GM19395 (cell line): ENCODE measurements at regions not wholly inside any gene's neighbourhood (a gene's known extent, or its start where the extent isn't known, plus 50 kb on each side); places are given as distances from the start of the nearest gene placed in this dataset.
"Not testable (repeated sequence)": the region's sequence is repeated elsewhere in the genome, so short reads cannot be mapped to it uniquely, and the experiment has no call there.

Source experiments
- ATAC-seq: cut with Tn5 transposase; IDR thresholded peaks from one replicate; pipeline ENCODE4 v1.9.1; 2021; ENCODE audit warnings: mild to moderate bottlenecking, moderate library complexity; ENCODE audit not compliant: unreplicated experiment

DNA sequence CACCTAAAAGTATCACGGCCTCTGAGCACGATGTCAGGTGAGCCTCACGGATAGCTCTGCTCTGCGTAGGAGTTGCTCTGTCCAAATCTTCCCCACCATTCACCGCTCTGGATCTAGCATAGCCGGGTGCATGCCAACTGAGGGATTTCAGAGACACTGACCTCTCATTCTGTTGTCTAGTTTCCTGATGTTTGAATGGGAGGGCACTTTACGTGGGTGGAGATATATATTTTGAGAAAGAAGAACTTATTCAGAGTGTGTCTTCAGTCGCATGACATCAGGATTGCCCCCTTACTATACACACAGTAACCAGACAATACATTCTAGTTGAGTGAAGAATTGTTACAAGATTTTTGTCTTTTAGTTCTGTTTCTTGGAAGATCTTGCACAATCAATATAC is 96.5 kb upstream of the CITED2 start:
- no peak for ATAC-seq

DNA sequence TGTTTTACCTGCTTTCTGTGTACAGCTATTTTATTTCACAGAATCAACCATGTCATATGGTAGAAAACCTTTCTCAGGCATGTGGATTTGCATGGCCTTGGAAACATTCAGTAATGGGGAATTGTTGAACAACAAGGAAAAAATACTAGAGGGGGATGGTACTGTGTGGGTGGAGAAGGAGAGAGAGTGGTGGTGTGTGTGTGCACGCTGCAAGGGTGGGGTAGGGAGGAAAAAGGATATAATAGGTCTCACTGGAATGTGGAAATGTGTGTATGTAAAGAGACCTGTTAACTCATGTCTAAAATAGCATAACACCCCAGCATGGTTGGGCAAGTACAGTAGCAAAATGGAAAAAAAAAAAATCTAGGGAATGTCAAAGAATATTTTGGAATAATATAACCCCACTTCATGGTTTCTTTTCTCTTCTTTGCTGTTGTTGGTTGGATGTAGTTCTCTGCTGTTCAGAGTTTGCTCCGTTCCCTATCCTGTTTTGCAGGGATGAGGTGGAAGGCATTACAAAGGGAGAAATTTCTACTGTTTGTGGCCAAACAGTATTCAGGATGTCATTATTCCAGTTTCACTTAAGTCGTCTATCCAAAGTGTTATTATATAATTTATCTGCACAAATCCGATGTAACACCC is 93.9 kb upstream of the CITED2 start:
- no peak for ATAC-seq

DNA sequence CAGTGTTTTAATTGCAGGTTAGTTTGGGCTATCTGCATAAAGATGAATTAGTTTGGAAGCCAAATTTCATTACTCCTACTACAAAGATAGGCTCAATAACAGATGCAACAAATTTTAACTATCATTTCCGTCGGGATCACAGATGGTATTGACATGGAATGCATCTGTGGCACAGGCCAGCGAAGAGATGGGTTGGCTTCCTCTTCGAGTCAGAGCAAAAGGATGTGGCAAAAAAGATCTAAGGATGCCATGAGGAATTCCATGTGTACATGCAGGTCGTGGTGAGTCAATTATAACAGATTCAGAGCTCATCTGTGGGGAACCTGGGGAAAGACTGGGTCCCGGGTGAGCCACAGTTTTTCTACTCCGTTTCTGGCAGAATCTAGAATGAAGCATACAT is 83.0 kb upstream of the CITED2 start:
- no peak for ATAC-seq

DNA sequence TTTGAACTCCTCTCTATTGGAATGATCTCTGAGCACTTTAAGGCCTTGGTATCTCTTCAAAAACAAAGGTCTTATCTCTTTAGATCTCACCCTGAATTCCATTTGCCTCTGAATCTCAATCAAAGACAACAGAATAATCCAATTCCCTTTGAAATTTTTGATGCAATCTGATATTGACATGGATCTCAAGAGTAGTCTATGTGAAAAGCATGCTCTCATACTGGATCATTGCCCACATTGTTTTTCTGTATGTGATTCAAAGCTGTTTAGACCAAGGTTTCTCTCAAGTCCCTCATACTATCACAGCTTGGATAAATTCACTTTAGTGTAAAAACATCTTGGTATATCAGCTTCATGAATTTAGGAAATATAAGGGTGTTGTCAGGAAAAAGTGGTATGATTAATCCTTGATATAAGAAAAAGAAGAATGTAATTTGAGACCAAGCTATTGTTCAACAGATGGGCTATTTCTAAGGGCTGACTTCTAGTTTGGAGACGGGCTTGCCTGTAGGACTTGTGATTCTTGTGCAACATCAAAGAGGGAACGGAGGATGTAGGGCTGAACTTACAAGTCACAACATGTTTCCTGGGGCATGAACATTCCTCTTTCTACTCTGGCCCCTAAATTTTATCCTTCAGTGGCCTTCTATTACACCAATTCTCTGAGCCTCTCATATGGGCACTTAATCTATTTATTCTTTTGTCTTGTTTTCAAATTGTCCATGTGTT is 77.9 kb upstream of the CITED2 start:
- no peak for ATAC-seq

DNA sequence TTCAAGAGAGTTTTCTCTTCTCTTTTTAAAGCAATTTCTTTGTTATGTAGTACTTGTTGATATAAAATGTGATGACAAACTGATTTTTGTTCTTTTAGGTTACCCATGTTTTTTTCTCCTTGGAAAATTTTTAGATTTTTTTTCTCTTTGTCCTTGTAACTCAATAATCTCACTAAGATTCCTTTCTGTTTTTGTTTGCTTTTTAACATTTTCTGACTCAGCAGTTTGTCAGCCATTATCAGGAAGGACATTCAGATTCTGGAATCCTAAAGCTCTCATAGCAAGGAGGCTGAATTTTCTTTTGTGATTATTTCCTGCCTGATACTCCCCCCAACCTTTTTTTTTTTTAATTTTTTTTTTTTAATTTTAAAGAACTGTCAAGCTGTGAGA is 75.2 kb upstream of the CITED2 start:
- no peak for ATAC-seq

DNA sequence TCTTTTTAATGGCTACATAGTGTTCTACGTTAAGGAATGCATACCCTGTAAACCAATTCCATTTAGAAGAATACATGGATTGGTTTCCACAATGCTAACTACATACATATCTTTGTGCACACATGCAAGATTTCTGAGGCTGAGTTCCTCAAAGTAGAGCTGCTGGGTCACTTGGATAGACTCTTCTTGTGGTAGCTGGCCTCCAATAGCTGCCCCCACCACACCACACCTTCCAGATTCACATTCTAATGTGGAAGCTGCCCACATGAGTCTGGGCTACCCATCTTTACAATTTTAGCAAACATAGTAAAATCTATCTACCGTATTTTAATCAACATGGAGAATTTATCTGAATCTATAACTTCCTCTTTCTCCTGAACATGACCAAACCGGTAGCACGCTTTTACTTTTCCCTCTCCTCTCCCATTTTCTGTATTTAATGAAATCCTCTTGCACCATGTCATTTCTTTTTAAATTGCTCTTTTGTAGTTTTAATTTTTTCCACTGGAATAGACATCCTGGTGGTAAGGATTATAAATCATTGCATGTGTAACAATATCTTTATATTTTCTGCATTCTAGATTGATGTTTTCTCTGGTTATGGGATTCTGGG is 74.7 kb upstream of the CITED2 start:
- no peak for ATAC-seq

DNA sequence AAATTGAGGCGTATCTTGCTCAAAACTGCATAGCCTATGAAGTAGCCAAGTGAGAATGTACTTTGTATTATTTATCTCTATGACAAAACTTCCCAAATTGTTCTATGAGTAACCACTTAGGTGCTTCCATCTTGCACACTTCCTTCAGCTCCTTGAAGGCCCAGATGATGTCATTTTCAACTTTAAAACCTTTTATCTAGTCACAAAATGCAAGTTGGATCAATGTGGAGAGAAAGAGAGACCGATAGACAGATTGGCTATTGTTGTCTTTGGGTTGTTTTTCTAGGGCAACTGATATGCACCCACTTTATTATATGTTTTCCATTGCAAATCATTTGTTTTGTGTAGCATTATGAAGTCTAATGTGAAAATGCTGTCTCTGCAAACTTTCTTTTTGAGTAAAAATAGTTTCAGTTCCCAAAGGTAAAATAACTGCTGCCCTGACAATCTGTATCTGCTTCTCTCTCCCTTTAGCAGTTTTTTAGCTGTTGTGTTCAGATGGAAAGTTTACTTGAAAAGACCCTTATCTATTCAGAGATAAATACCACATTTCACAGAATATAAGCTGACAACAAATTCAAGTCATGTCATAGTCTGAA is 73.7 kb upstream of the CITED2 start:
- peak; percentile 94 for ATAC-seq

DNA sequence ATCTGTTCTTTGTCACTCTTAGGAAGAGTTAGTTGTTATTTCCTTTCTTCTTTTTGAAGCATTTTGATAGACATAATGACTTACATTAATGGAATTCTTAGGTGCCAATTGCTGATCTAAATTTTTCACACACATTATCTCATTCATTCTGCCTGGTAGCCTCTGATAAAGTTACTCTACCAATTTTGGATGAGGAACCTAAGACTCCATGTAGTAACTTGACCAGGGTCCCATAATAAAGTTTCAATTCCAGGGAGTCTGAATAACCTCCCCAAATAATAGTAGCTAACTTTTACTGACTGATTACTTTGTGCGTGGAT is 73.2 kb upstream of the CITED2 start:
- ATAC-seq, result no peak

DNA sequence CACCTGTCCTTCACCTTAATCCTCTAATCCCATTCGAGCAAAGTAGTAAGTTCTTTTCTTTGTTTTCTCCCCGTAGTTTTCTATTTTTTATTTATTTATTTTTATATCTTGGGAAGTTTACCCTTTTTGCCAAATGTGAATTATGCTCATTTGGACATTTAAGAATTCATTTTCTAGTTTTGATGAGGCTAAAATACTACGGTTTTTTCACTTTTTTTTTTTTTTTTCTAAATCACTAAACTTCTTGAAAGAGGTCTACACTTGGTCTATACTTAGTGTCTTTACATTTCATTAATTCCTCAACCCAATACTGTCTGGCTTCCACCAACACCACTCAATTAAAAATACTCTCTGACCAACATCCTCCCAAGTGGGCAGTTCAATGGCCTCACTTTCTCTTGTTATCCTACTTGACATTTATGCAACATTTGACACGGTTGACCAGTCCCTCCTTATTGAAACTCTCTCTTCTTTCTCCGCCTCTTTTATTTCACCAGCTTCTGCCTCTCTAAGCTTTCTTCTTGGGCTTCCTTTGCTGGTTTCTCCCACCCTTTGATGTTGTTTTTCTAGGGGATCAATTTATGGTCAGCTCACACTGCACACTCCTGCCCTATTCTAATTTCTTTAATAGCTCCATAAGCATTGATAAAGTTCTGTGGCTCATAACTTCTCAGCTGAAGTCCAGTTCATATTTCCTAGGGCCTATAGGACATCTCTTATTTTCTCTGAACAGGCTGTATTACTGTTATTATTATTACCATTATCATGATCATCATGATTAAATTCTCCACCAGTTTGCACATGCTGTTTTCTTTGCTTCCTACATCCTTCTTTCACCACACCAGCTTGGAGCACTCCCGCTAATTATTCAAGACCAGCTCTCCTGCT is 72.6 kb upstream of the CITED2 start:
- ATAC-seq, result no peak

DNA sequence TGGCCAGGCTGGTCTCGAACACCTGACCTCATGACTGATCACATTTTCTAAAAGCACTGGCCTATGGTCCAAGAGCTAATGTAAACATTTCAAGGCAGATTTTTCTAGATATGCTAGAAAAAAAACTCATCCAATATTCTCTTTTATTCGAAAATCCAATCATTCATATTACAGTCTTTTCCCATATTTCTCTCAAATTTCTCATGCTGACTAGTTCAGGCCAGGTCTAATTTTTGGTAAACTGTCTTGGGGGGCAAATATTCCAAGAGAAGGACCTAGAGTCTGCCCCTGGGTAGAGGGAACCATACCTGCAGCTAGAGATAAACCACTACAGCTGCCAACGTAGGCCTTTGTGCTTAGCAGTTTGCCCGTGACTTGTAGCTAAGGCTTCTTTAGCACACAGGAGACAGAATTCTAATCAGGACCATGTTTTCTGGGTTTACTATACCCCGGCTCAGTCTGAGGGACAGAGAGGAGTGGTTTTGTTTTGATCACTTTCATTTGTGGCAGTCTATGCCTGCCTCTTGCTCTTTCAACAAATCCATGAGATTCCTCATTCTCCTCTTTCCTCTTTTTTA is 71.8 kb upstream of the CITED2 start:
- ATAC-seq, result no peak

DNA sequence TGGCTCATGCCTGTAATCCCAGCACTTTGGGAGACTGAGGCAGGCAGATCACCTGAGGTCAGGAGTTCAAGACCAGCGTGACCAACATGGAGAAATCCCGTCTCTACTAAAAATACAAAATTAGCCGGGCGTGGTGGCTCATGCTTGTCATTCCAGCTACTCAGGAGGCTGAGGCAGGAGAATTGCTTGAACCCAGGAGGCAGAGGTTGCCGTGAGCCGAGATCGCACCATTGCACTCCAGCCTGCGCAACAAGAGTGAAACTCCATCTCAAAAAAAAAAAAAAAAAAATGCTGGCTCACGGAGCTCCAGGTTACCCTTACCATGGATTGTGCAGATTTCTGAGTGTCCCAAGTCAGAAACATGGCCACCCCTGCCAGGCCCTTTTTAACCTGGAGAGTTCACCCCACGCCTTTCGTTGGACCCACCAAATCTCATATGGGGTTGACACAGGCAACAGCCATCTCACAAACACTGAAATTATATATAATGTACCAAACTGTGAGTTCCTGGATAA is 69.9 kb upstream of the CITED2 start:
- ATAC-seq, result not testable (repeated sequence)

DNA sequence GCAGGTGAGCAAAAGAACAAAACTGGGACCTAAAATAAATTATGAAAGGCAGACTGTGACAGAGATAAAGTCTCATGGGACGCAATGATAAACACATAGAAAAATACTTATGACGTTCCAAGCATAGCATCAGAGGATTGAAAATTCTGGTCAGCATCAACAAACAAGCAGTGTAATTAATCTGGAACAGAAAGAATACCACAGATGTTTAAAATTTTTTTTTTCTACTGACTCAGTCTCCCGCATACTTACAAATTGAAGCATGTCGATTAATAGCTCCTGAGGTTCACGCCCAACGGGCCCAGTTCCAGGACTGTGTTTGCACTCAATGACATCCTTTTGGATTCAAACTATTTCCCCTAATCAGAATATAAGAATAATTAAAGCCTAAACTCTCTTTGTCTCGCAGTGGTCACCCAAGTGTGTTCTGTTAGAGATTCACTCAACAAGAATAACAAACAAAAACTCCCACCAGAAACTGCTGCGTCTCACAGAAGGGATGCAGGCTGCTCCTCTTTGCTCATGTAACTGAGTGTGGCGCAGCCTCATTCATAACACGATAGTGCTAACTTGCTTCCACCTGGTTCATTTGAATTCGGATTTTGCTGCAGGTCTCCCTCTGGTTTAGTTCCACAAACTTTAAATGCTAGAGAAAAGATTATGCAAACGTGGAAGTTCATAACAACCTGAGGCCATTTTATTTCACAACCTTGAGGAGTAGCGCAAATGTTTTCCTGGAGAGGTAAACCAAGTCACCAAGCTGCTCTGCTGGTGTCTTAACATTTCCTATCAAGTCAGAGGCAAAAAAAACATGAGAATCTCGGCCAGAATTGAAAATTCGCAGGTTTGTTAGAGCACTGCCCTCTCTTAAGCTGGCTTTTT is 69.0 kb upstream of the CITED2 start:
- no peak for ATAC-seq

DNA sequence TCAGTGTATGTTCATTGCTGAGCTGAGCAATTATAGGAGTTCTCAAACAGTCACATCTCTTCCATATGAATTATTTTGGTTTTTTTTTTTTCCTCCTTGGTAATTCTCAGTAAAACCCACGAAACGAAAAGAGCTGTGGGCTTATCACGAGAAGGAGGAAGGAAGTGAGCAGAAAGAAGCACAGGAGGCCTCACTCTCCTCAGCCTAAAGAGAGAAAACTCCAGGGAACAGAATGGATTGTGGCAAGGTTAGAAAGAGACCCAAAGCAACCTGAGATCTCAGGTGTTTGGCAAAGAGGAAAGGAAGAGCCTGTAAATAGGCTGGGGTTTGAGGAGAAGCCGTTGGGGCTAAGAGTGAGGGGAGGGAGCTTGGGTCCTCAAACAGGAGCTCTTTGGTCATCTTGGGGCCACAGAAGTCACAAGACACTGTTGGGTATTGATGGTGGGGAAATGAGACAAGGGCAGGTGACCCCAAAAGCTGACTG is 67.8 kb upstream of the CITED2 start:
- no peak for ATAC-seq

DNA sequence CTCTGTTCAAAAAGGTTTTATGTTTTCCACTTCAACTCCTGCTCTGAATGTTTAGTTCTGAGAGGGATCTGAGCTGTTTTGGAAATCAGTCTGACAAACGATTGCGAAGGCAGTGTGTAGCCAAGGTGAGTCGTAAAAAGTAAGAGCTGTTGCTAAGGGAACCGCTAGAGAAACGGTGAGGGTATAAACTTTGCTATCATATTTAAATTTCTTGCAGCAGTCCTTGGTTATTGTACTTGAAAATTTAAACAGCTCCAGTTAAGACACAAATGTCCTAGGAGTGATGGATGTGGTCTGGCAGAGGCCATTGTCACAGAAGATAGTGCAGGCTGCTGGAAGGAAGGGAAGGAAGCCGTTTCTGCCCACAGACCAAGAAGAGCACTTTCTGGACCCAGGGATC is 64.9 kb upstream of the CITED2 start:
- no peak for ATAC-seq

DNA sequence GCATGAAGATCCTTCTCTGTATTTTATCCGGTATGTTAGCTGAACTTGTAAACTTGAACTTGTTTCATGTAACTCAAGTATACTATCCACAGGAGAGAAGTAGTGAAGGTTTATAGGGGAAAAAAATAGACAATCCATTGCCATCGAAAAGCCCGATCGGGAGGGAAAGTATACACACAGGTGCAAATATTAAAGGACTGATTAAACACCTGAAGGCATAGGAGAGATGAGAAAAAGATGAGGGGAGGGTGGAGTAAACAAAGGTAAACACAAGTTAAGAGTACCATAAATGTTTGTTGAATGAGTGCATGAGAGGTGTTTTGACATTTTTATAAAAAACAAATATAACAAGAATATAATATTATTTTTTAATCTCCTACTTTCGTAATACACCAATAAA is 64.3 kb upstream of the CITED2 start:
- ATAC-seq, result no peak

DNA sequence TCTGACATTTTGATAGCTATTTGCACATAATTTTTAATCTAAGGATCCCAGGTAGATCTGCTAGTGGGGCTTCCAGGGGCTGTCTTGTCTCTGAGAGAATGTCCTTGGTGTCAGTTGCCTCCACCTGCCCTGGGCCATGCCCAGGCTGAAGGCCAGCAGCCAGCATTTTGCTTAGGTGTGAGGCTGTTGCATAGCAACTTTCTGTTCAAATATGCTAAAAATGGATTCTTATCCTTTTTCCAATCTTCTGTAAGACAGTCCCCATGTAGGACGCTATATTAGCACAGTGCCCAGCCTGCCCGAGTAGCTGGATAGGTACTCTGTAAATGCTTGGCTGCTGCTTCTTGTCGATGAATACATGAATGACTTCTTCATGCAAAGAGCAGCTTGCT is 62.5 kb upstream of the CITED2 start:
- no peak for ATAC-seq

DNA sequence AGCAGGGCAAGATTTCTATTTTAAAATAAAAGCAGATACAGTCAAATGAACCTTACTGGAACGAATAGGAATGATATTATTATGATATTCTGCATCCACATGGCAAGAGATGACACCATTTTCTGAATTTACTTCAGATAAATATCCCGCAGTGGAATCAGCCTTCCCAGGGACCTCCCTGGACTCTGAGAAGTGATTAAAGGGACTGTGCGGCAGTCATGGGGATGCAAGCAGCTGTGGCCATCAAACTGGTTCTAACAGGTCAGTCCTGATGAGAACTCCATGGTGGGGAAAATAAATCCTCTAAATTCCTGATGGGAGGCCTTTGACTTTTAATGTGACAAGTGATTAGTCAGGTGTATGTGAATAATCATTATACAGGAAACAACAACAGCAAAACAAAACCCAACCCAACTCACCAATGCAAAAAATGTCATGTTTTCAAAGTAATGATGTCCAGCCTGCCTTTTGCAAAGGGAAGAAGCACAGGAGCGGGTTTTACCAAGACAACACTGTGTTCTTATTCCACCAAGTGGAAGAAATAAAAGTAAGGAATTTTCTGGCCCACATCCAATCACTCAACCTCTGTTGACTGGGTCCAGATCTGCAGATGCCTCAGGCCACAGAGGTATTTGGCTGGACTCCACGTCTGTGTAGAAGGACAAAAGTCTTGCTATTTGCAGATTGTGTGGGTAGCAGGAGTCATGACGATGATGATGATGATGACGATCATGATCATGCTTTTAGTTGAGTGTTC is 61.9 kb upstream of the CITED2 start:
- ATAC-seq, result no peak

DNA sequence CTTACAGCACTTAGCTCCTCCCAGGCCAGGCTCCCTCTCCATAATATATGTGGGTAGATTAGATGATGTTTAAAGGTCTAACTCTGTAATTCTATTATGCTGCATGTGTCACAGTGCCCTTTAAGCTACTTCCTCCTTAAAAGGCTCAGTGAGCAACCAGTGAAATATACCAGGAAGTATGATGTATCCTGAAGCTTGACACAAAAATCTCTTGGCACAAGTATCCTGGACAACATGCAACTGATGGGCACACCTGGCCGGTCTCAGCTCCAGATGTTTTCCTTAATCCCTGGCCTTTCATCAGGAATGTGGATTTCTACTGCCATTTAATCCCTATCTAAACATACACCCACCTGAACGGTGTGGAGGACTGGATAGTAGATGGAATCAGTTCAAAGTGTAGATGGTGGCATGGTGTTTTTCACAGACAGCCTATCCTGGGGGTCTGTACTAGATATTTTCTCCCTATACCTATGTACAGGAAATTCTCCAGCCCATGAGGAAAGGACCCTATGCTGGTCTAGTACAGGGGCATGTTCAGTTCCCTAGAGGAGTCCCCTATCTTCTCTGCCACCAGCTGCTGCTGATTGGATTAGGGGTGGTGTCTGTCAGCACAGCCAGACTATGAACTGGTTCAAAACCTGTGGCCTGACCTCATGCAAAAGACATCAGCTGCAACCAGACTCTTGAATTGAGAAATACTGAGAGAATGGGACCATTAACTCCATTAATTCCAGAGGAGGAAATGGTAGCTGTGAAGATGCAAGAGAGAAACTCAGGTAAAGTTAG is 59.4 kb upstream of the CITED2 start:
- no peak for ATAC-seq
